GM12874 (cell line): ENCODE measurements at regions not wholly inside any gene's neighbourhood (a gene's known extent, or its start where the extent isn't known, plus 50 kb on each side); places are given as distances from the start of the nearest gene placed in this dataset.

Experiments
- TF ChIP-seq, protein P1 (sequence below): IDR thresholded peaks from 2 replicates; pipeline ENCODE4 v1.5.1; 2011; ENCODE audit warnings: low read depth, mild to moderate bottlenecking, control low read depth, low read length, moderate library complexity; ENCODE audit not compliant: insufficient read depth

DNA sequence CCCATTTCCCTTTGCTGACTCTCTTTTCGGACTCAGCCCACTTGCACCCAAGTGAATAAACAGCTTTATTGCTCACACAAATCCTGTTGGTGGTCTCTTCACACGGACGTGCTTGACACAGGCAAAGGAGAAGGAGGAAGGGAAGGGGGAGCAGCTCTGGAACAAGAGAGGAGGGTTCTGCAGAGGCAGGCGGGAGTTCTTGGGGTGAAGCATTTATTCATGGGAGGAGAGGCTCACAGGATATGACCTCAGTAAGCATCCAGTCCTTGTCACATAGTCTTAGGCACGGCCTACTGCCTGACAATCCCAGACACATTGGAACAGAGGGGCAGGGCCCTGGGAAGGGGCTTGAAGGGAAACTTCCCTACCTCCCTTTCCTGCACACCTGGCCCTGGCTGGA is 171.7 kb upstream of the HS6ST1 start:
- TF ChIP-seq, protein P1, sequence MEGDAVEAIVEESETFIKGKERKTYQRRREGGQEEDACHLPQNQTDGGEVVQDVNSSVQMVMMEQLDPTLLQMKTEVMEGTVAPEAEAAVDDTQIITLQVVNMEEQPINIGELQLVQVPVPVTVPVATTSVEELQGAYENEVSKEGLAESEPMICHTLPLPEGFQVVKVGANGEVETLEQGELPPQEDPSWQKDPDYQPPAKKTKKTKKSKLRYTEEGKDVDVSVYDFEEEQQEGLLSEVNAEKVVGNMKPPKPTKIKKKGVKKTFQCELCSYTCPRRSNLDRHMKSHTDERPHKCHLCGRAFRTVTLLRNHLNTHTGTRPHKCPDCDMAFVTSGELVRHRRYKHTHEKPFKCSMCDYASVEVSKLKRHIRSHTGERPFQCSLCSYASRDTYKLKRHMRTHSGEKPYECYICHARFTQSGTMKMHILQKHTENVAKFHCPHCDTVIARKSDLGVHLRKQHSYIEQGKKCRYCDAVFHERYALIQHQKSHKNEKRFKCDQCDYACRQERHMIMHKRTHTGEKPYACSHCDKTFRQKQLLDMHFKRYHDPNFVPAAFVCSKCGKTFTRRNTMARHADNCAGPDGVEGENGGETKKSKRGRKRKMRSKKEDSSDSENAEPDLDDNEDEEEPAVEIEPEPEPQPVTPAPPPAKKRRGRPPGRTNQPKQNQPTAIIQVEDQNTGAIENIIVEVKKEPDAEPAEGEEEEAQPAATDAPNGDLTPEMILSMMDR: no peak

GRCh38 chr2:128490881-128491691 is 172.4 kb upstream of the HS6ST1 start:
- TF ChIP-seq, protein P1: no peak

DNA sequence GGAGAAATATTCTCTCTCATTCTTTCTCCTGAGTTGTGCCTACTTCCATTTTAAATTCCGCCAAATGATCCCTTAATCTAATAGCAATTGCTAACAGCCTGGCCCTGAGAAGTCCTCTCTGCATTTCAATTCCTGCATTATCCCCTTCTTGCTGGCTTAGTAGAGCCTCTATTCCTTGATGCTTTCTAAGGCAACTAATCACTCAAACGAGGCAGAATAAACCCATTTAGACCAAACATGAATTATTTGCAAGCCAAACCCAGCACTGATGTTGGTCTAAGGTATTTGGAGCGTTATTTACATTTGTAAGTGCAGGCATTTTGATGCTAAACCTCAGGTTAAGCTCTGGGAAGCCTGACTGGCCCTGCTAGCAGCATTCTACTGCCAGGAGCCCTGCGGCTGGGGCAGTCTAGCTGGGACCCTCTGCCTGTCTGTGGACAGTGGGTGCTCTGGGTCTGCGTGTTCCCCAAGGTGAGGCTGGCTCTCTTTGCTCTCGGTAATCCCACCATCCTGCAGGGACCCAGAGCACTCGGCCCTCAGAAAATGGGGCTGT is 173.1 kb upstream of the HS6ST1 start:
- TF ChIP-seq, protein P1: no peak

DNA sequence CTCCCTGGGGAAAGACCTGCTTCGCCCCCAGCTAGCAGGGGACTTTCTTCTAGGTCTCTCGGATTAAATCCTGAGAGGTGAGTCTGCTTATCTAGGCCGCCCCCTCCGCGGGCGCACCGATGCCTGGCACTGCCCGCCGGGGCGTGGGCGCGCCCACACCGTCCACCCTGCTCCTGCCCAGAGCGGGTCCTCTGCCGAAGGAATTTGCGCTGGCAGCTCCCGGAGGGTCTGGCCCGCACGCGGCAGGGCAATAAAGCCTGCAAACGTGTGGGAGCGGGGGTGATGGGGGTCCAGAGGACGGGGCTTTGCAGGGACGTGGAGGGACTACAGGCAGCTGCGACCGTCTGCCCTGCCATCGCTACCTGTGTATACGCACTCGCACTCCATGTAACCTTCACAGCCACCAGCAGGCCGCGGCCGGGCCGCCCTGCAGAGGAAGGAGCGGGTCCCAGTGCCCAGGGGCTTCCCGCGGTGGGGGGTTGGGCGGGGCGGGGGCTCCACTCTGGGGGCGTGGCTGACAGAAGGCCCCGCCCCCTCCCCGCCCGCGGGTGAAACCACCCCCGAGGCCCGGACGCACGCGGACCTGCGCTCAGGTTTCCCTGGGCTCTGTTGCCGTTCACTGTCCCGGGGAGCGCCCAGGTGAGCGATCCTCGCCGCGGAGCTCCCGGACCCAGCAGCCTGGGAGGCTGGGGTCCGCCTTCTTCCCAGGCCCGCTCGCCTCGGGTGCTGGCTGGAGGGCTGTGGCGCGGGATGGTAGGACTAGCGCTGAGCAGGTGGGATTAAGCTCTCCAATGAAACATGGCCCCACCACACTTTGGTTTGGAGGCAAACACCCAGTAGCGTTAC is 174.5 kb upstream of the HS6ST1 start:
- TF ChIP-seq, protein P1: no peak

DNA sequence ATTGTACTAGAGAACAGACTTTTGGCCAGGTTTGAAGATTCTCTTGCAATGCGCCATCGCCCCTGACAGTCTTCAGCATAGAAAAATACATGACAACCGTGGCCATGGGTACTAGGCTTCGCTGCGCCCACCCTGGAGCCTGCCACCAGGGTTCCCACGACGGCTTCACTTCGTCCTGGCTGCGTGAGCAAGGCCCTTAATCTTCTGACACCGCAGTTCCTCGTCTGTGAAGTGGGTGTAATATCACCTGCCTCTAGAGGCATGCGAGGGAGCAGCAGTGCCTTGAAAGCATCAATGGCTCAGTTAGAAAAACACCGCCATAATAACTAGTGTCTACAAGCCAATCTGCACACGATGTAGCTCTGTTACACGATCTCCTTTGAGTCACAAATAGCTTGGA is 175.2 kb upstream of the HS6ST1 start:
- TF ChIP-seq, protein P1: no peak

- TF ChIP-seq, protein P1: no peak
Observed at GRCh38 chr2:128494307-128494639, 175.6 kb upstream of the HS6ST1 start.

GRCh38 chr2:128494640-128495321 is 176.1 kb upstream of the HS6ST1 start:
- TF ChIP-seq, protein P1: no peak
